H9 (cell line): ENCODE measurements at regions not wholly inside any gene's neighbourhood (a gene's known extent, or its start where the extent isn't known, plus 50 kb on each side); places are given as distances from the start of the nearest gene placed in this dataset.

Experiments
- DNase-seq: peaks from one replicate; pipeline ENCODE4 v3.0.0-alpha.2; 2017
- H2AFZ ChIP-seq: one replicate; pipeline ENCODE4 v1.6.1; 2013; ENCODE audit warnings: mild to moderate bottlenecking, low read length, control low read depth, moderate library complexity
- H2AK5ac ChIP-seq: 2 replicates; pipeline ENCODE4 v1.6.1; 2013; ENCODE audit warnings: low read length, control low read depth, mixed read lengths; ENCODE audit not compliant: insufficient read length
- H2BK120ac ChIP-seq: one replicate; pipeline ENCODE4 v1.6.1; 2013; ENCODE audit warnings: low read depth, mild to moderate bottlenecking, low read length, control low read depth, inconsistent platforms; ENCODE audit not compliant: poor library complexity, severe bottlenecking
- H2BK12ac ChIP-seq: 2 replicates; pipeline ENCODE4 v1.6.1; 2013; ENCODE audit warnings: low read length, control low read depth, mixed read lengths, low read depth; ENCODE audit not compliant: insufficient read length
- H2BK15ac ChIP-seq: 2 replicates; pipeline ENCODE4 v1.6.1; 2013; ENCODE audit warnings: low read depth, low read length, control low read depth
- H2BK20ac ChIP-seq: one replicate; pipeline ENCODE4 v1.6.1; 2013; ENCODE audit warnings: low read depth, mild to moderate bottlenecking, low read length, control low read depth, inconsistent platforms; ENCODE audit not compliant: poor library complexity, severe bottlenecking
- H2BK5ac ChIP-seq: 2 replicates; pipeline ENCODE4 v1.6.1; 2013; ENCODE audit warnings: low read length, control low read depth, mixed read lengths; ENCODE audit not compliant: insufficient read length
- H3K14ac ChIP-seq: 2 replicates; pipeline ENCODE4 v1.6.1; 2013; ENCODE audit warnings: low read length, control low read depth; ENCODE audit not compliant: insufficient read depth
- H3K18ac ChIP-seq: 2 replicates; pipeline ENCODE4 v1.6.1; 2013; ENCODE audit warnings: low read depth, mild to moderate bottlenecking, mixed read lengths, low read length, control low read depth; ENCODE audit not compliant: insufficient read length
- H3K23ac ChIP-seq: 2 replicates; pipeline ENCODE4 v1.6.1; 2013; ENCODE audit warnings: low read length, control low read depth, mixed read lengths, low read depth; ENCODE audit not compliant: insufficient read length
- H3K23me2 ChIP-seq: 2 replicates; pipeline ENCODE4 v1.6.1; 2013; ENCODE audit warnings: low read depth, mild to moderate bottlenecking, mixed read lengths, low read length, control low read depth; ENCODE audit not compliant: insufficient read length, poor library complexity, severe bottlenecking
- H3K27ac ChIP-seq: 2 replicates; pipeline ENCODE4 v1.5.1; 2013; ENCODE audit warnings: low read length, control low read depth, mixed read lengths, low read depth; ENCODE audit not compliant: insufficient read length
- H3K27me3 ChIP-seq: 2 replicates; pipeline ENCODE4 v1.6.1; 2013; ENCODE audit warnings: low read length, control low read depth, inconsistent platforms; ENCODE audit not compliant: insufficient read depth
- H3K4ac ChIP-seq: 2 replicates; pipeline ENCODE4 v1.6.1; 2013; ENCODE audit warnings: low read depth, mild to moderate bottlenecking, control low read depth, inconsistent platforms, low read length, moderate library complexity
- H3K4me1 ChIP-seq: 2 replicates; pipeline ENCODE4 v1.6.1; 2013; ENCODE audit warnings: low read length, control low read depth, inconsistent platforms; ENCODE audit not compliant: insufficient read depth
- H3K4me2 ChIP-seq: 2 replicates; pipeline ENCODE4 v1.6.1; 2013; ENCODE audit warnings: low read length, control low read depth, mixed read lengths; ENCODE audit not compliant: insufficient read length, insufficient read depth
- H3K56ac ChIP-seq: 2 replicates; pipeline ENCODE4 v1.6.1; 2013; ENCODE audit warnings: low read depth, mild to moderate bottlenecking, mixed read lengths, low read length, control low read depth; ENCODE audit not compliant: insufficient read length
- H3K79me1 ChIP-seq: 2 replicates; pipeline ENCODE4 v1.6.1; 2013; ENCODE audit warnings: low read depth, mild to moderate bottlenecking, moderate library complexity, low read length, control low read depth, inconsistent platforms; ENCODE audit not compliant: insufficient read depth, poor library complexity, severe bottlenecking
- H3K79me2 ChIP-seq: 2 replicates; pipeline ENCODE4 v1.6.1; 2013; ENCODE audit warnings: low read length, control low read depth, inconsistent platforms; ENCODE audit not compliant: insufficient read depth
- H3K9ac ChIP-seq: 2 replicates; pipeline ENCODE4 v1.6.1; 2013; ENCODE audit warnings: low read length, control low read depth, mixed read lengths; ENCODE audit not compliant: insufficient read length; ENCODE audit errors: extremely low read depth
- H3K9me3 ChIP-seq: one replicate; pipeline ENCODE4 v1.6.1; 2013; ENCODE audit warnings: low read depth, low read length, inconsistent platforms; ENCODE audit not compliant: control insufficient read depth
- H3T11ph ChIP-seq: one replicate; pipeline ENCODE4 v1.6.1; 2013; ENCODE audit warnings: mild to moderate bottlenecking, low read length, control low read depth, inconsistent platforms
- H4K20me1 ChIP-seq: one replicate; pipeline ENCODE4 v1.6.1; 2013; ENCODE audit not compliant: control insufficient read depth, insufficient read length, insufficient read depth
- H4K5ac ChIP-seq: 2 replicates; pipeline ENCODE4 v1.6.1; 2013; ENCODE audit warnings: low read depth, mild to moderate bottlenecking, mixed read lengths, low read length, control low read depth; ENCODE audit not compliant: insufficient read length
- H4K8ac ChIP-seq: replicated peaks from 2 replicates; pipeline ENCODE4 v1.6.1; 2013; ENCODE audit warnings: low read length, control low read depth, mixed read lengths, low read depth; ENCODE audit not compliant: insufficient read length
- H4K91ac ChIP-seq: 2 replicates; pipeline ENCODE4 v1.6.1; 2013; ENCODE audit warnings: low read depth, mild to moderate bottlenecking, moderate library complexity, mixed read lengths, low read length, control low read depth; ENCODE audit not compliant: insufficient read length
- H3K27ac Mint-ChIP-seq, 3 experiments: 2 replicates in 2 of 3; 3 replicates in 1 of 3; pipeline ENCODE4 v1.8.0; 2020 to 2021; ENCODE audit warnings: mixed read lengths in 3 of 3, mild to moderate bottlenecking in 1 of 3, moderate library complexity in 1 of 3
- H3K27me3 Mint-ChIP-seq: 2 replicates; pipeline ENCODE4 v1.8.0; 2021; ENCODE audit warnings: low read depth, mild to moderate bottlenecking, moderate library complexity, mixed read lengths
- H3K36me3 Mint-ChIP-seq, 3 experiments: 2 replicates in 2 of 3; 3 replicates in 1 of 3; pipeline ENCODE4 v1.8.0; 2020 to 2021; ENCODE audit warnings: low read depth in 3 of 3, mixed read lengths in 3 of 3; ENCODE audit not compliant: insufficient read depth in 1 of 3
- H3K4me1 Mint-ChIP-seq, 2 experiments: 2 replicates each; pipeline ENCODE4 v1.8.0; 2020; ENCODE audit warnings: mixed read lengths in 2 of 2
- H3K4me3 Mint-ChIP-seq, 2 experiments: 2 replicates in 1 of 2; 3 replicates in 1 of 2; pipeline ENCODE4 v1.8.0; 2020 to 2021; ENCODE audit warnings: mild to moderate bottlenecking in 2 of 2, mixed read lengths in 2 of 2, moderate library complexity in 1 of 2
- H3K9me3 Mint-ChIP-seq, 2 experiments: 2 replicates in 1 of 2; 3 replicates in 1 of 2; pipeline ENCODE4 v1.8.0; 2020; ENCODE audit warnings: mild to moderate bottlenecking in 2 of 2, mixed read lengths in 2 of 2, moderate library complexity in 1 of 2
- WGBS: extraction: QIAGEN DNeasy Blood & Tissue Kit; methylation state at CpG from one replicate; pipeline ENCODE4 v1.1.7; 2013; ENCODE audit warnings: missing lambda C conversion rate, low lambda C conversion rate, mixed read lengths; ENCODE audit not compliant: insufficient read length; ENCODE audit errors: extremely low coverage; 5-methylcytosine and 5-hydroxymethylcytosine counted together
- TF ChIP-seq, protein P1 (sequence below): fragments of 200-600 bp; sonication (generic); conservative IDR thresholded peaks from 3 replicates; pipeline ENCODE4 v1.8.0; 2021; ENCODE audit warnings: antibody characterized with exemption, mild to moderate bottlenecking

DNA sequence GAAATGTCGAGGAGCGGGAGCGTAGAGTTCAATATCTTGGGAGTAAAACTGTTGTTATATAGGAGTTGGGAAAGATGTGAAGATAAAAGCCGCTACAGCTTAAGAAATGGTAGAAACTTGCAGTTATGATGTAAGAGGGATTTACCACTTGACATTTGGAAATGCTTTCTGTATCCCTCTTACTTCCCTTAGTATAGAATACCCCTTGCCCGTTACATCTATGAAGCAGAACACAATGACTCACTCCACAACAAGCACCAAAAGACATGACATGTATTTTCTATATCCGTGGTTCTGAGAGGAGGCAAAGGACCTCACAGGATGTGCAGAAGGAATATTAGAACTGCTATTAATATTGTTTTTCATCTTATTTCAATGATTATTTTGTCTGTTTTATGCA, 254.2 kb upstream of the NR2F2 start:
- no peak overlapping the region for H2BK15ac ChIP-seq
- H3K27ac ChIP-seq = no peak overlapping the region
- no peak overlapping the region for H2BK120ac ChIP-seq
- Mint-ChIP-seq H3K27ac (no peak overlapping the region), H3K9me3 (no peaks in the 10 kb centered on the region), H3K4me1 (no peaks in the 10 kb centered on the region), H3K4me3 (no peak overlapping the region), H3K27me3 (peaks cover 42% of the 10 kb centered on the region), H3K36me3 (no peaks in the 10 kb centered on the region)
- WGBS = 100% methylated on average over 3 of the region's 6 CpGs
- no peak overlapping the region for H2BK12ac ChIP-seq
- H4K8ac ChIP-seq = no peak overlapping the region
- no peak overlapping the region for H2BK5ac ChIP-seq
- no peaks in the 10 kb centered on the region for H3K79me2 ChIP-seq
- no peak overlapping the region for H3K56ac ChIP-seq
- H3K23me2 ChIP-seq = no peaks in the 10 kb centered on the region
- no peak overlapping the region for H4K91ac ChIP-seq
- H4K5ac ChIP-seq = no peak overlapping the region
- H3T11ph ChIP-seq = no peak overlapping the region
- H4K20me1 ChIP-seq = no peaks in the 10 kb centered on the region
- no peaks in the 10 kb centered on the region for H3K79me1 ChIP-seq
- no peaks in the 10 kb centered on the region for H3K9me3 ChIP-seq
- H3K4me2 ChIP-seq = no peak overlapping the region
- no peak overlapping the region for H3K9ac ChIP-seq
- no peak for DNase-seq
- H3K27me3 ChIP-seq = 0 out of 2 replicates have a peak, but pooled peaks cover 4% of the 10 kb centered on the region
- H3K23ac ChIP-seq = no peak overlapping the region
- no peak overlapping the region for H3K14ac ChIP-seq
- no peak overlapping the region for H2AK5ac ChIP-seq
- no peak overlapping the region for H3K4ac ChIP-seq
- H3K4me1 ChIP-seq = no peaks in the 10 kb centered on the region
- no peak overlapping the region for H3K18ac ChIP-seq
- H2AFZ ChIP-seq = no peak overlapping the region
- no peak overlapping the region for H2BK20ac ChIP-seq
- TF ChIP-seq, protein P1, sequence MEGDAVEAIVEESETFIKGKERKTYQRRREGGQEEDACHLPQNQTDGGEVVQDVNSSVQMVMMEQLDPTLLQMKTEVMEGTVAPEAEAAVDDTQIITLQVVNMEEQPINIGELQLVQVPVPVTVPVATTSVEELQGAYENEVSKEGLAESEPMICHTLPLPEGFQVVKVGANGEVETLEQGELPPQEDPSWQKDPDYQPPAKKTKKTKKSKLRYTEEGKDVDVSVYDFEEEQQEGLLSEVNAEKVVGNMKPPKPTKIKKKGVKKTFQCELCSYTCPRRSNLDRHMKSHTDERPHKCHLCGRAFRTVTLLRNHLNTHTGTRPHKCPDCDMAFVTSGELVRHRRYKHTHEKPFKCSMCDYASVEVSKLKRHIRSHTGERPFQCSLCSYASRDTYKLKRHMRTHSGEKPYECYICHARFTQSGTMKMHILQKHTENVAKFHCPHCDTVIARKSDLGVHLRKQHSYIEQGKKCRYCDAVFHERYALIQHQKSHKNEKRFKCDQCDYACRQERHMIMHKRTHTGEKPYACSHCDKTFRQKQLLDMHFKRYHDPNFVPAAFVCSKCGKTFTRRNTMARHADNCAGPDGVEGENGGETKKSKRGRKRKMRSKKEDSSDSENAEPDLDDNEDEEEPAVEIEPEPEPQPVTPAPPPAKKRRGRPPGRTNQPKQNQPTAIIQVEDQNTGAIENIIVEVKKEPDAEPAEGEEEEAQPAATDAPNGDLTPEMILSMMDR = no peak
